Trophoblast cell (in vitro differentiated cells and primary cell): ENCODE measurements at regions not wholly inside any gene's neighbourhood (a gene's known extent, or its start where the extent isn't known, plus 50 kb on each side); places are given as distances from the start of the nearest gene placed in this dataset.

ENCODE experiments used
- DNase-seq, 2 donors: peaks; one replicate each; pipeline ENCODE4 v3.0.0-alpha.2; 2016
- H2AFZ ChIP-seq: 2 replicates; pipeline ENCODE4 v1.6.1; 2013; ENCODE audit warnings: low read length, moderate library complexity, mild to moderate bottlenecking; ENCODE audit not compliant: insufficient read depth, poor library complexity
- H2AK5ac ChIP-seq: 2 replicates; pipeline ENCODE4 v1.6.1; 2013; ENCODE audit warnings: mild to moderate bottlenecking, low read length
- H2BK120ac ChIP-seq: 2 replicates; pipeline ENCODE4 v1.6.1; 2013; ENCODE audit warnings: low read length, mild to moderate bottlenecking, moderate library complexity; ENCODE audit not compliant: insufficient read depth, poor library complexity
- H2BK12ac ChIP-seq: 2 replicates; pipeline ENCODE4 v1.6.1; 2013; ENCODE audit warnings: mild to moderate bottlenecking, low read length, moderate library complexity
- H2BK5ac ChIP-seq: 2 replicates; pipeline ENCODE4 v1.6.1; 2013; ENCODE audit warnings: low read length, low read depth, moderate library complexity, mild to moderate bottlenecking; ENCODE audit not compliant: poor library complexity
- H3K14ac ChIP-seq: 2 replicates; pipeline ENCODE4 v1.6.1; 2013; ENCODE audit warnings: mild to moderate bottlenecking, low read length
- H3K18ac ChIP-seq: 2 replicates; pipeline ENCODE4 v1.6.1; 2013; ENCODE audit warnings: mild to moderate bottlenecking, low read length
- H3K23ac ChIP-seq: 2 replicates; pipeline ENCODE4 v1.6.1; 2013; ENCODE audit warnings: low read length
- H3K27ac ChIP-seq: 2 replicates; pipeline ENCODE4 v1.5.1; 2013; ENCODE audit warnings: low read depth, mild to moderate bottlenecking, inconsistent platforms, low read length, moderate library complexity
- H3K27me3 ChIP-seq: 2 replicates; pipeline ENCODE4 v1.6.1; 2013; ENCODE audit warnings: inconsistent platforms, mild to moderate bottlenecking, low read length, moderate library complexity; ENCODE audit not compliant: insufficient read depth
- H3K36me3 ChIP-seq, 2 experiments: 1 replicate in 1 of 2; 2 replicates in 1 of 2; pipeline ENCODE4 v1.6.1; 2013; ENCODE audit warnings: low read length in 2 of 2, mild to moderate bottlenecking in 2 of 2, moderate library complexity in 1 of 2; ENCODE audit not compliant: insufficient read depth in 2 of 2, control insufficient read depth in 1 of 2
- H3K4ac ChIP-seq: 2 replicates; pipeline ENCODE4 v1.6.1; 2013; ENCODE audit warnings: low read depth, mild to moderate bottlenecking, low read length, moderate library complexity
- H3K4me1 ChIP-seq, 2 experiments: 1 replicate in 1 of 2; 2 replicates in 1 of 2; pipeline ENCODE4 v1.6.1; 2013; ENCODE audit warnings: low read length in 2 of 2, mild to moderate bottlenecking in 2 of 2, moderate library complexity in 1 of 2; ENCODE audit not compliant: insufficient read depth in 2 of 2, control insufficient read depth in 1 of 2
- H3K4me2 ChIP-seq: 2 replicates; pipeline ENCODE4 v1.6.1; 2013; ENCODE audit warnings: inconsistent platforms, mild to moderate bottlenecking, low read length, moderate library complexity
- H3K4me3 ChIP-seq: 2 replicates; pipeline ENCODE4 v1.5.1; 2013; ENCODE audit warnings: mild to moderate bottlenecking, low read depth, low read length, inconsistent platforms
- H3K79me1 ChIP-seq: one replicate; pipeline ENCODE4 v1.6.1; 2013; ENCODE audit warnings: low read length
- H3K79me2 ChIP-seq: 2 replicates; pipeline ENCODE4 v1.6.1; 2013; ENCODE audit warnings: low read length, mild to moderate bottlenecking; ENCODE audit not compliant: control insufficient read depth, insufficient read depth, poor library complexity
- H3K9ac ChIP-seq: 2 replicates; pipeline ENCODE4 v1.6.1; 2013; ENCODE audit warnings: mild to moderate bottlenecking, low read length
- H3K9me3 ChIP-seq: 2 replicates; pipeline ENCODE4 v1.6.1; 2013; ENCODE audit warnings: low read depth, mild to moderate bottlenecking, control low read depth, inconsistent platforms, low read length; ENCODE audit not compliant: insufficient read depth
- H4K12ac ChIP-seq: 2 replicates; pipeline ENCODE4 v1.6.1; 2013; ENCODE audit warnings: low read depth, mild to moderate bottlenecking, low read length, moderate library complexity
- H4K8ac ChIP-seq: 2 replicates; pipeline ENCODE4 v1.6.1; 2013; ENCODE audit warnings: low read depth, mild to moderate bottlenecking, low read length, moderate library complexity
- H4K91ac ChIP-seq: one replicate; pipeline ENCODE4 v1.6.1; 2013; ENCODE audit warnings: low read depth, mild to moderate bottlenecking, low read length, moderate library complexity
- WGBS: extraction: QIAGEN DNeasy Blood & Tissue Kit; methylation state at CpG from one replicate; pipeline ENCODE4 v1.1.7; 2013; ENCODE audit warnings: missing lambda C conversion rate; ENCODE audit not compliant: insufficient read length, insufficient coverage; ENCODE audit errors: extremely low coverage; 5-methylcytosine and 5-hydroxymethylcytosine counted together

DNA sequence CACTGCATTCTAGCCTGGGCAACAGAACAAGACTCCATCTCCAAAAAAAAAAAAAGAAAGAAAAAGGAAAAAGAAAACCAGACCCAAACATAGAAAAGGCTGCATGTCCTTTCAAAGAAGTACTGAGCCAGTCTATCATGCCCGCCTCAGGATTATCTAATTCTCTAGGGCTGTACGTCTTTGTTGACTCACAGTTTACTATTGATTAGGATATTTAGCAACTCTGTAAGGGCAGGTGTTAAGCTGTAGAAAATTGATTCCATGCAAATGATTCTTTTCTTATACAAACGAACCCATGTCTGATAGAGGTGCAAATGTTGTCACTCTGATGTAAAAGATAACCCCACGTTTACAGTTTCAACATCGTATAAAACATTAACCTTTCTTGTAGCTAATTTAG is 209.0 kb downstream of the TTLL2 start:
- Histone ChIP-seq H4K91ac (no peak overlapping the region), H3K79me2 (no peaks in the 10 kb centered on the region), H2AFZ (no peak overlapping the region), H3K27me3 (no peaks in the 10 kb centered on the region), H4K8ac (no peak overlapping the region), H3K4me3 (no peak overlapping the region), H3K9me3 (peaks cover 2% of the 10 kb centered on the region), H3K23ac (no peak overlapping the region), H3K4ac (no peak overlapping the region), H2BK5ac (no peak overlapping the region), H3K18ac (no peak overlapping the region), H3K36me3 (no peaks in the 10 kb centered on the region), H3K4me1 (no peaks in the 10 kb centered on the region), H3K14ac (no peak overlapping the region), H3K9ac (no peak overlapping the region), H2BK120ac (no peak overlapping the region), H2AK5ac (no peak overlapping the region), H3K79me1 (no peaks in the 10 kb centered on the region), H3K4me2 (no peak overlapping the region), H4K12ac (no peak overlapping the region), H3K27ac (no peak overlapping the region), H2BK12ac (no peak overlapping the region)
- no CpG with 5 or more reads among the region's 5 CpGs for WGBS
- DNase-seq = no peak

DNA sequence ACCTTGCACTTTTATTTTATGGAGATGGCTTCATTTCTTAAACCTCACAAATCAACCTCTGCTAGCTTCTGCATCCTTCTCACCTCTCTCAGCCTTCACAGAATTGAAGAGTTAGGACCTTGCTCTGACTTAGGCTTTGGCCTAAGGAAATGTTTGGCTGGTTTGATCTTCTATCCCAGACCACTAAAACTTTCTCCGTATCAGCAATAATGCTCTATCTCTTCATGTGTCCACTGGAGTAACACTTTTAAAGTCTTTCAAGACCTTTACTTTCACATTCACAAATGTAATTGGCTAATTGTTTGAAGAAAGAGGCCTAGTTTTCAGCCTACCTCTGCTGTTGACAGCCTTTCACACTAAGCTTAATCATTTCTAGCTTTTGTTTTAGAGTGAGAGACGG is 212.9 kb downstream of the TTLL2 start:
- H4K8ac ChIP-seq = no peak overlapping the region
- H3K18ac ChIP-seq = no peak overlapping the region
- H3K27ac ChIP-seq = no peak overlapping the region
- H3K23ac ChIP-seq = no peak overlapping the region
- H4K12ac ChIP-seq = no peak overlapping the region
- H3K4me2 ChIP-seq = no peak overlapping the region
- H2BK12ac ChIP-seq = no peak overlapping the region
- H2BK5ac ChIP-seq = no peak overlapping the region
- no peak overlapping the region for H3K9ac ChIP-seq
- no CpG with 5 or more reads among the region's 2 CpGs for WGBS
- H3K4me3 ChIP-seq = no peak overlapping the region
- H2AFZ ChIP-seq = no peak overlapping the region
- H3K79me1 ChIP-seq = no peaks in the 10 kb centered on the region
- no peak overlapping the region for H3K14ac ChIP-seq
- no peaks in the 10 kb centered on the region for H3K4me1 ChIP-seq
- H3K9me3 ChIP-seq = no peaks in the 10 kb centered on the region
- H3K27me3 ChIP-seq = no peaks in the 10 kb centered on the region
- H4K91ac ChIP-seq = no peak overlapping the region
- DNase-seq = no peak
- no peak overlapping the region for H2AK5ac ChIP-seq
- no peak overlapping the region for H2BK120ac ChIP-seq
- no peak overlapping the region for H3K4ac ChIP-seq
- H3K36me3 ChIP-seq = no peaks in the 10 kb centered on the region
- no peaks in the 10 kb centered on the region for H3K79me2 ChIP-seq

DNA sequence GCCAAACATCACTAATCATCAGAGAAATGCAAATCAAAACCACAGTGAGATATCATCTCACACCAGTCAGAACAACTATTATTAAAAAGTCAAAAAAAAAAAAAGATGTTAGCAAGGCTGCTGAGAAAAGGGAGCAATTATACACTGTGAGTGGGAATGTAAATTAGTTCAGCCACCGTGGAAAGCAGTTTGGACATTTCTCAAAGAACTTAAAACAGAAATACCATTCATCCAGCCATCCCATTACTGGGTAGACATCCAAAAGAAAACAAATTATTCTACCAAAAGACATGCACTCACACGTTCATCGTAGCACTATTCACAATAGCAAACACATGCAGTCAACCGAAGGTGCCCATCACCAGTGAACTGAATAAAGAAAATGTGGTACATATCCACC is 213.9 kb downstream of the TTLL2 start:
- no peak overlapping the region for H3K27ac ChIP-seq
- H3K23ac ChIP-seq = no peak overlapping the region
- no peaks in the 10 kb centered on the region for H3K79me1 ChIP-seq
- H2BK120ac ChIP-seq = no peak overlapping the region
- H3K4me3 ChIP-seq = no peak overlapping the region
- H3K4me2 ChIP-seq = no peak overlapping the region
- no peak overlapping the region for H3K18ac ChIP-seq
- H3K9ac ChIP-seq = no peak overlapping the region
- WGBS = no CpG with 5 or more reads among the region's 4 CpGs
- no peaks in the 10 kb centered on the region for H3K4me1 ChIP-seq
- no peaks in the 10 kb centered on the region for H3K27me3 ChIP-seq
- DNase-seq = no peak
- H4K12ac ChIP-seq = no peak overlapping the region
- H4K91ac ChIP-seq = no peak overlapping the region
- H4K8ac ChIP-seq = no peak overlapping the region
- H3K36me3 ChIP-seq = no peaks in the 10 kb centered on the region
- H3K79me2 ChIP-seq = no peaks in the 10 kb centered on the region
- H2AK5ac ChIP-seq = no peak overlapping the region
- H3K14ac ChIP-seq = no peak overlapping the region
- no peak overlapping the region for H2BK12ac ChIP-seq
- H3K4ac ChIP-seq = no peak overlapping the region
- no peak overlapping the region for H2AFZ ChIP-seq
- no peaks in the 10 kb centered on the region for H3K9me3 ChIP-seq
- no peak overlapping the region for H2BK5ac ChIP-seq

DNA sequence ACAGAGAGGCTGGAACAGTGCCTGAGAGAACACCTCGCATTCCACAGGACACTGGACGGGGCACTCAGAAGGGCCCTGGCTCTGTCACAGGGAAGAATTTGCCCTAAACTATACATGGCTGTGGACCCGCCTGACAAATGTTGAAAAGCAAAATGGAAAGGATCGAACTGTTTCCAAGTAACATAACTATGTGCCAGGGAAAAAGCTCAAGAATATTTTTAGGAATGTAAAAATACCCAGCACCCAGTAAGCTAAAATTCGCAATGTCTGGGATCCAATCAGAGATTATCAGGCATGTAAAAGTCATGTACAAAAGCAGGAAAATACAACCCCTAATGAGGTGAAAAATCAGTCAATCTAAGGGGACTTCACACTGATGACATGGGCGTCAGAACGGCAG is 215.9 kb downstream of the TTLL2 start:
- H4K12ac ChIP-seq = no peak overlapping the region
- no peaks in the 10 kb centered on the region for H3K79me1 ChIP-seq
- H2BK120ac ChIP-seq = no peak overlapping the region
- no peak overlapping the region for H3K4ac ChIP-seq
- no peak overlapping the region for H2BK5ac ChIP-seq
- H3K4me2 ChIP-seq = no peak overlapping the region
- no peaks in the 10 kb centered on the region for H3K4me1 ChIP-seq
- no peak overlapping the region for H4K91ac ChIP-seq
- H3K23ac ChIP-seq = no peak overlapping the region
- H2AK5ac ChIP-seq = no peak overlapping the region
- H3K79me2 ChIP-seq = no peaks in the 10 kb centered on the region
- no peak overlapping the region for H3K9ac ChIP-seq
- no peak overlapping the region for H2BK12ac ChIP-seq
- H3K14ac ChIP-seq = no peak overlapping the region
- H3K9me3 ChIP-seq = no peaks in the 10 kb centered on the region
- no CpG with 5 or more reads among the region's 7 CpGs for WGBS
- no peaks in the 10 kb centered on the region for H3K27me3 ChIP-seq
- no peak overlapping the region for H3K27ac ChIP-seq
- H3K18ac ChIP-seq = no peak overlapping the region
- H3K36me3 ChIP-seq = no peaks in the 10 kb centered on the region
- H4K8ac ChIP-seq = no peak overlapping the region
- H2AFZ ChIP-seq = no peak overlapping the region
- H3K4me3 ChIP-seq = no peak overlapping the region
- no peak for DNase-seq
